H9 (cell line): ENCODE measurements at regions not wholly inside any gene's neighbourhood (a gene's known extent, or its start where the extent isn't known, plus 50 kb on each side); places are given as distances from the start of the nearest gene placed in this dataset.

ENCODE experiments used
- DNase-seq: peaks from one replicate; pipeline ENCODE4 v3.0.0-alpha.2; 2017
- H2AFZ ChIP-seq: one replicate; pipeline ENCODE4 v1.6.1; 2013; ENCODE audit warnings: mild to moderate bottlenecking, low read length, control low read depth, moderate library complexity
- H2AK5ac ChIP-seq: 2 replicates; pipeline ENCODE4 v1.6.1; 2013; ENCODE audit warnings: low read length, control low read depth, mixed read lengths; ENCODE audit not compliant: insufficient read length
- H2BK120ac ChIP-seq: one replicate; pipeline ENCODE4 v1.6.1; 2013; ENCODE audit warnings: low read depth, mild to moderate bottlenecking, low read length, control low read depth, inconsistent platforms; ENCODE audit not compliant: poor library complexity, severe bottlenecking
- H2BK12ac ChIP-seq: 2 replicates; pipeline ENCODE4 v1.6.1; 2013; ENCODE audit warnings: low read length, control low read depth, mixed read lengths, low read depth; ENCODE audit not compliant: insufficient read length
- H2BK15ac ChIP-seq: 2 replicates; pipeline ENCODE4 v1.6.1; 2013; ENCODE audit warnings: low read depth, low read length, control low read depth
- H2BK20ac ChIP-seq: one replicate; pipeline ENCODE4 v1.6.1; 2013; ENCODE audit warnings: low read depth, mild to moderate bottlenecking, low read length, control low read depth, inconsistent platforms; ENCODE audit not compliant: poor library complexity, severe bottlenecking
- H2BK5ac ChIP-seq: 2 replicates; pipeline ENCODE4 v1.6.1; 2013; ENCODE audit warnings: low read length, control low read depth, mixed read lengths; ENCODE audit not compliant: insufficient read length
- H3K14ac ChIP-seq: 2 replicates; pipeline ENCODE4 v1.6.1; 2013; ENCODE audit warnings: low read length, control low read depth; ENCODE audit not compliant: insufficient read depth
- H3K18ac ChIP-seq: 2 replicates; pipeline ENCODE4 v1.6.1; 2013; ENCODE audit warnings: low read depth, mild to moderate bottlenecking, mixed read lengths, low read length, control low read depth; ENCODE audit not compliant: insufficient read length
- H3K23ac ChIP-seq: 2 replicates; pipeline ENCODE4 v1.6.1; 2013; ENCODE audit warnings: low read length, control low read depth, mixed read lengths, low read depth; ENCODE audit not compliant: insufficient read length
- H3K23me2 ChIP-seq: 2 replicates; pipeline ENCODE4 v1.6.1; 2013; ENCODE audit warnings: low read depth, mild to moderate bottlenecking, mixed read lengths, low read length, control low read depth; ENCODE audit not compliant: insufficient read length, poor library complexity, severe bottlenecking
- H3K27ac ChIP-seq: 2 replicates; pipeline ENCODE4 v1.5.1; 2013; ENCODE audit warnings: low read length, control low read depth, mixed read lengths, low read depth; ENCODE audit not compliant: insufficient read length
- H3K27me3 ChIP-seq: 2 replicates; pipeline ENCODE4 v1.6.1; 2013; ENCODE audit warnings: low read length, control low read depth, inconsistent platforms; ENCODE audit not compliant: insufficient read depth
- H3K4ac ChIP-seq: 2 replicates; pipeline ENCODE4 v1.6.1; 2013; ENCODE audit warnings: low read depth, mild to moderate bottlenecking, control low read depth, inconsistent platforms, low read length, moderate library complexity
- H3K4me1 ChIP-seq: 2 replicates; pipeline ENCODE4 v1.6.1; 2013; ENCODE audit warnings: low read length, control low read depth, inconsistent platforms; ENCODE audit not compliant: insufficient read depth
- H3K4me2 ChIP-seq: 2 replicates; pipeline ENCODE4 v1.6.1; 2013; ENCODE audit warnings: low read length, control low read depth, mixed read lengths; ENCODE audit not compliant: insufficient read length, insufficient read depth
- H3K56ac ChIP-seq: 2 replicates; pipeline ENCODE4 v1.6.1; 2013; ENCODE audit warnings: low read depth, mild to moderate bottlenecking, mixed read lengths, low read length, control low read depth; ENCODE audit not compliant: insufficient read length
- H3K79me1 ChIP-seq: 2 replicates; pipeline ENCODE4 v1.6.1; 2013; ENCODE audit warnings: low read depth, mild to moderate bottlenecking, moderate library complexity, low read length, control low read depth, inconsistent platforms; ENCODE audit not compliant: insufficient read depth, poor library complexity, severe bottlenecking
- H3K79me2 ChIP-seq: 2 replicates; pipeline ENCODE4 v1.6.1; 2013; ENCODE audit warnings: low read length, control low read depth, inconsistent platforms; ENCODE audit not compliant: insufficient read depth
- H3K9ac ChIP-seq: 2 replicates; pipeline ENCODE4 v1.6.1; 2013; ENCODE audit warnings: low read length, control low read depth, mixed read lengths; ENCODE audit not compliant: insufficient read length; ENCODE audit errors: extremely low read depth
- H3K9me3 ChIP-seq: one replicate; pipeline ENCODE4 v1.6.1; 2013; ENCODE audit warnings: low read depth, low read length, inconsistent platforms; ENCODE audit not compliant: control insufficient read depth
- H3T11ph ChIP-seq: one replicate; pipeline ENCODE4 v1.6.1; 2013; ENCODE audit warnings: mild to moderate bottlenecking, low read length, control low read depth, inconsistent platforms
- H4K20me1 ChIP-seq: one replicate; pipeline ENCODE4 v1.6.1; 2013; ENCODE audit not compliant: control insufficient read depth, insufficient read length, insufficient read depth
- H4K5ac ChIP-seq: 2 replicates; pipeline ENCODE4 v1.6.1; 2013; ENCODE audit warnings: low read depth, mild to moderate bottlenecking, mixed read lengths, low read length, control low read depth; ENCODE audit not compliant: insufficient read length
- H4K8ac ChIP-seq: replicated peaks from 2 replicates; pipeline ENCODE4 v1.6.1; 2013; ENCODE audit warnings: low read length, control low read depth, mixed read lengths, low read depth; ENCODE audit not compliant: insufficient read length
- H4K91ac ChIP-seq: 2 replicates; pipeline ENCODE4 v1.6.1; 2013; ENCODE audit warnings: low read depth, mild to moderate bottlenecking, moderate library complexity, mixed read lengths, low read length, control low read depth; ENCODE audit not compliant: insufficient read length
- H3K27ac Mint-ChIP-seq, 3 experiments: 2 replicates in 2 of 3; 3 replicates in 1 of 3; pipeline ENCODE4 v1.8.0; 2020 to 2021; ENCODE audit warnings: mixed read lengths in 3 of 3, mild to moderate bottlenecking in 1 of 3, moderate library complexity in 1 of 3
- H3K27me3 Mint-ChIP-seq: 2 replicates; pipeline ENCODE4 v1.8.0; 2021; ENCODE audit warnings: low read depth, mild to moderate bottlenecking, moderate library complexity, mixed read lengths
- H3K36me3 Mint-ChIP-seq, 3 experiments: 2 replicates in 2 of 3; 3 replicates in 1 of 3; pipeline ENCODE4 v1.8.0; 2020 to 2021; ENCODE audit warnings: low read depth in 3 of 3, mixed read lengths in 3 of 3; ENCODE audit not compliant: insufficient read depth in 1 of 3
- H3K4me1 Mint-ChIP-seq, 2 experiments: 2 replicates each; pipeline ENCODE4 v1.8.0; 2020; ENCODE audit warnings: mixed read lengths in 2 of 2
- H3K4me3 Mint-ChIP-seq, 2 experiments: 2 replicates in 1 of 2; 3 replicates in 1 of 2; pipeline ENCODE4 v1.8.0; 2020 to 2021; ENCODE audit warnings: mild to moderate bottlenecking in 2 of 2, mixed read lengths in 2 of 2, moderate library complexity in 1 of 2
- H3K9me3 Mint-ChIP-seq, 2 experiments: 2 replicates in 1 of 2; 3 replicates in 1 of 2; pipeline ENCODE4 v1.8.0; 2020; ENCODE audit warnings: mild to moderate bottlenecking in 2 of 2, mixed read lengths in 2 of 2, moderate library complexity in 1 of 2
- CTCF ChIP-seq: fragments of 200-600 bp; sonication (generic); conservative IDR thresholded peaks from 3 replicates; pipeline ENCODE4 v1.8.0; 2021; ENCODE audit warnings: antibody characterized with exemption, mild to moderate bottlenecking
- WGBS: extraction: QIAGEN DNeasy Blood & Tissue Kit; methylation state at CpG from one replicate; pipeline ENCODE4 v1.1.7; 2013; ENCODE audit warnings: missing lambda C conversion rate, low lambda C conversion rate, mixed read lengths; ENCODE audit not compliant: insufficient read length; ENCODE audit errors: extremely low coverage; 5-methylcytosine and 5-hydroxymethylcytosine counted together

- H3K27me3 ChIP-seq, result no peaks in the 10 kb centered on the region
- no peak overlapping the region for H2AFZ ChIP-seq
- H2BK12ac ChIP-seq, result no peak overlapping the region
- H3K4me3 Mint-ChIP-seq, result no peak overlapping the region
- no peaks in the 10 kb centered on the region for H4K20me1 ChIP-seq
- WGBS, result no CpG with 5 or more reads among the region's 4 CpGs
- H2BK120ac ChIP-seq, result no peak overlapping the region
- no peak overlapping the region for H2AK5ac ChIP-seq
- no peaks in the 10 kb centered on the region for H3K23me2 ChIP-seq
- H2BK5ac ChIP-seq, result no peak overlapping the region
- H2BK15ac ChIP-seq, result no peak overlapping the region
- H3K4me2 ChIP-seq, result no peak overlapping the region
- no peak overlapping the region for H3K4ac ChIP-seq
- no peak overlapping the region for H3K27ac ChIP-seq
- no peak overlapping the region for H4K8ac ChIP-seq
- no peak overlapping the region for H3K23ac ChIP-seq
- H3K79me2 ChIP-seq, result no peaks in the 10 kb centered on the region
- H3K14ac ChIP-seq, result no peak overlapping the region
- no peak overlapping the region for H4K91ac ChIP-seq
- H3K9me3 Mint-ChIP-seq, result no peaks in the 10 kb centered on the region
- no peak for DNase-seq
- no peak overlapping the region for H3K56ac ChIP-seq
- no peak overlapping the region for H2BK20ac ChIP-seq
- peaks cover 4% of the 10 kb centered on the region for H3K4me1 ChIP-seq
- no peaks in the 10 kb centered on the region for H3K79me1 ChIP-seq
- H3K9me3 ChIP-seq, result no peaks in the 10 kb centered on the region
- H3T11ph ChIP-seq, result no peak overlapping the region
- peaks cover 15 to 20% of the 10 kb centered on the region in 2 experiments for H3K4me1 Mint-ChIP-seq
- TF ChIP-seq CTCF, result no peak
- no peak overlapping the region for H3K18ac ChIP-seq
- no peak overlapping the region for H3K9ac ChIP-seq
- peaks cover 0 to 2% (median 0%) of the 10 kb centered on the region in 3 experiments; a peak in 1 of 7 replicates for H3K36me3 Mint-ChIP-seq
- H3K27ac Mint-ChIP-seq, result no peak overlapping the region
- H4K5ac ChIP-seq, result no peak overlapping the region
- H3K27me3 Mint-ChIP-seq, result no peaks in the 10 kb centered on the region; the same call in none of the 2 replicates
Measured at GRCh38 chr18:38022234-38022633, 456.6 kb upstream of the CELF4 start.
